Esophagus (tissue), 2 donors: ENCODE measurements at regions not wholly inside any gene's neighbourhood (a gene's known extent, or its start where the extent isn't known, plus 50 kb on each side); places are given as distances from the start of the nearest gene placed in this dataset.

ENCODE experiments used
- H3K27ac ChIP-seq, 2 donors: one replicate each; pipeline ENCODE4 v1.5.1; 2013; ENCODE audit warnings: low read depth in 2 of 2, mild to moderate bottlenecking in 2 of 2, inconsistent platforms in 1 of 2, low read length in 1 of 2, moderate library complexity in 1 of 2
- H3K27me3 ChIP-seq, 2 donors: one replicate each; pipeline ENCODE4 v1.6.1; 2013; ENCODE audit warnings: low read length in 2 of 2, control low read depth in 1 of 2, mild to moderate bottlenecking in 1 of 2; ENCODE audit not compliant: insufficient read depth in 2 of 2, control insufficient read depth in 1 of 2
- H3K36me3 ChIP-seq, 2 donors: one replicate each; pipeline ENCODE4 v1.6.1; 2013; ENCODE audit warnings: low read length in 1 of 2; ENCODE audit not compliant: control insufficient read depth in 2 of 2, insufficient read depth in 2 of 2
- H3K4me1 ChIP-seq, 2 donors: one replicate each; pipeline ENCODE4 v1.6.1; 2013; ENCODE audit warnings: low read length in 1 of 2; ENCODE audit not compliant: control insufficient read depth in 2 of 2, insufficient read depth in 2 of 2
- H3K4me3 ChIP-seq, 2 donors: one replicate each; pipeline ENCODE4 v1.5.1; 2013; ENCODE audit warnings: low read length in 2 of 2, mild to moderate bottlenecking in 2 of 2, low read depth in 1 of 2, moderate library complexity in 1 of 2
- H3K9me3 ChIP-seq, 2 donors: one replicate each; pipeline ENCODE4 v1.6.1; 2013; ENCODE audit warnings: mild to moderate bottlenecking in 2 of 2, low read depth in 1 of 2, low read length in 1 of 2, moderate library complexity in 1 of 2; ENCODE audit not compliant: control insufficient read depth in 2 of 2, insufficient read depth in 1 of 2
- WGBS, 2 donors: extraction: QIAGEN DNeasy Blood & Tissue Kit; methylation state at CpG; one replicate each; pipeline ENCODE4 v1.1.7; 2013; 5-methylcytosine and 5-hydroxymethylcytosine counted together
- donor health status: healthy with polysubstance abuse.
- donor health status: Bipolar disorder and iron deficiency.

GRCh38 chr16:64869781-64870180, 252.1 kb downstream of the CDH11 start:
- no peaks in the 10 kb centered on the region for H3K4me1 ChIP-seq
- H3K27me3 ChIP-seq = no peaks in the 10 kb centered on the region
- H3K36me3 ChIP-seq = no peaks in the 10 kb centered on the region
- H3K9me3 ChIP-seq = no peaks in the 10 kb centered on the region
- H3K4me3 ChIP-seq = no peak overlapping the region
- no peak overlapping the region for H3K27ac ChIP-seq
- 77 to 79% methylated on average over 5 of the region's 5 CpGs for whole genome bisulfite sequencing, 2 donors

GRCh38 chr16:64866021-64866420, 255.8 kb downstream of the CDH11 start:
- Histone ChIP-seq H3K9me3 (no peaks in the 10 kb centered on the region), H3K27ac (no peak overlapping the region), H3K36me3 (no peaks in the 10 kb centered on the region), H3K4me3 (no peak overlapping the region), H3K27me3 (no peaks in the 10 kb centered on the region), H3K4me1 (no peaks in the 10 kb centered on the region)
- 75 to 91% methylated on average over 2 of the region's 2 CpGs for WGBS, 2 donors

GRCh38 chr16:64865069-64865696, 256.7 kb downstream of the CDH11 start:
- H3K27me3 ChIP-seq = no peaks in the 10 kb centered on the region

GRCh38 chr16:64864232-64864809, 257.5 kb downstream of the CDH11 start:
- 28 to 35% methylated on average over 5 of the region's 5 CpGs for WGBS, 2 donors
- H3K36me3 ChIP-seq = no peaks in the 10 kb centered on the region
- H3K9me3 ChIP-seq = no peaks in the 10 kb centered on the region
- H3K4me1 ChIP-seq = no peaks in the 10 kb centered on the region
- no peaks in the 10 kb centered on the region for H3K27me3 ChIP-seq
- H3K4me3 ChIP-seq = no peak overlapping the region
- H3K27ac ChIP-seq = no peak overlapping the region

More at GRCh38 chr16:64865069-64865696, 256.7 kb downstream of the CDH11 start:
- Histone ChIP-seq H3K4me1 (no peaks in the 10 kb centered on the region), H3K36me3 (no peaks in the 10 kb centered on the region), H3K27ac (no peak overlapping the region), H3K4me3 (no peak overlapping the region), H3K9me3 (no peaks in the 10 kb centered on the region)
- WGBS, 2 donors = 75 to 83% methylated on average over 2 of the region's 2 CpGs

- 61 to 76% methylated on average over 1 of the region's 1 CpG for WGBS, 2 donors
- no peaks in the 10 kb centered on the region for H3K36me3 ChIP-seq
- no peak overlapping the region for H3K4me3 ChIP-seq
- H3K4me1 ChIP-seq = no peaks in the 10 kb centered on the region
- H3K27ac ChIP-seq = no peak overlapping the region
- no peaks in the 10 kb centered on the region for H3K27me3 ChIP-seq
- no peaks in the 10 kb centered on the region for H3K9me3 ChIP-seq
These were observed 263.8 kb downstream of the CDH11 start for GRCh38 chr16:64858076-64858475.

- Histone ChIP-seq H3K27ac (no peak overlapping the region), H3K27me3 (no peaks in the 10 kb centered on the region), H3K36me3 (no peaks in the 10 kb centered on the region), H3K4me1 (no peaks in the 10 kb centered on the region), H3K4me3 (no peak overlapping the region), H3K9me3 (no peaks in the 10 kb centered on the region)
- WGBS, 2 donors = 84 to 86% methylated on average over 2 of the region's 2 CpGs
These were observed 264.5 kb downstream of the CDH11 start for GRCh38 chr16:64857411-64857810.

GRCh38 chr16:64853551-64853950, 268.3 kb downstream of the CDH11 start:
- no peaks in the 10 kb centered on the region for H3K36me3 ChIP-seq
- WGBS, 2 donors = 74 to 75% methylated on average over 2 of the region's 2 CpGs
- H3K4me3 ChIP-seq = no peak overlapping the region
- H3K4me1 ChIP-seq = no peaks in the 10 kb centered on the region
- no peaks in the 10 kb centered on the region for H3K9me3 ChIP-seq
- no peak overlapping the region for H3K27ac ChIP-seq
- no peaks in the 10 kb centered on the region for H3K27me3 ChIP-seq

- WGBS, 2 donors = 59 to 66% methylated on average over 3 of the region's 3 CpGs
These were observed 274.9 kb downstream of the CDH11 start for GRCh38 chr16:64846966-64847365.

GRCh38 chr16:64845071-64845470, 276.8 kb downstream of the CDH11 start:
- Histone ChIP-seq H3K4me3 (no peak overlapping the region), H3K4me1 (no peaks in the 10 kb centered on the region), H3K36me3 (no peaks in the 10 kb centered on the region), H3K9me3 (no peaks in the 10 kb centered on the region), H3K27me3 (no peaks in the 10 kb centered on the region), H3K27ac (no peak overlapping the region)
- 82 to 91% methylated on average over 2 of the region's 2 CpGs for WGBS, 2 donors

More at GRCh38 chr16:64846966-64847365, 274.9 kb downstream of the CDH11 start:
- Histone ChIP-seq H3K4me3 (no peak overlapping the region), H3K27me3 (no peaks in the 10 kb centered on the region), H3K4me1 (no peaks in the 10 kb centered on the region), H3K27ac (no peak overlapping the region), H3K36me3 (no peaks in the 10 kb centered on the region), H3K9me3 (no peaks in the 10 kb centered on the region)

GRCh38 chr16:64841482-64841881, 280.4 kb downstream of the CDH11 start:
- H3K9me3 ChIP-seq = no peaks in the 10 kb centered on the region
- no peaks in the 10 kb centered on the region for H3K36me3 ChIP-seq
- no peaks in the 10 kb centered on the region for H3K27me3 ChIP-seq
- no peak overlapping the region for H3K4me3 ChIP-seq
- no peak overlapping the region for H3K27ac ChIP-seq
- H3K4me1 ChIP-seq = no peaks in the 10 kb centered on the region
